ENCODE measurements at regions not wholly inside any gene's neighbourhood (a gene's known extent, or its start where the extent isn't known, plus 50 kb on each side); places are given as distances from the start of the nearest gene placed in this dataset.

DNA sequence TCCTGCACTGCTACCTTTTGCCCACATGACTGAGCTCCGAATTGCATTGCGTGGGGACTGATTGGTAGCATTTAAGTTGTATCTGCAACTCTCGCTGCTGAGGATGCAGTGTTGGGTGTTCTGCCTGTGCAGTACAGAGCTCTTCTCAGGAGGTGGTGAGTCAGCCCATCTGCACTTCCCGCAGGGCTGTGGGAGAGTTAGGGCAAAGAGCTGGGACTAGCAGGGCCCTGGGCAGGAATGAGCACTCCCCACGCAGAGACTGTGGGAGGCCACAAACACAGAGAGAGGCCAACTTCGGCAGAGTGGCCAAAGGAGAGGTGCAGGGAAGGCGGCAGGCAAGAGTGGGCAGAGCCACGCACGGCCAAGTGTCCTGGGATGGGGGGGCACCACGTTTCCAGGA lies 244.7 kb downstream of the SIPA1L2 start:
- TF ChIP-seq POU2F2 (IDR thresholded peaks at IDR 0.05; ENCODE audit: low read depth, low read length) (no peak), POLR2AphosphoS5 (IDR thresholded peaks at IDR 0.05; ENCODE audit: low read depth, low read length) (no peak), TAF1 (IDR thresholded peaks at IDR 0.05; ENCODE audit: low read depth, low read length) (no peak), POLR2A (IDR thresholded peaks at IDR 0.05; ENCODE audit: low read depth, low read length) (no peak), SPI1 (IDR thresholded peaks at IDR 0.05; ENCODE audit: low read depth, low read length) (no peak), PAX5 (IDR thresholded peaks at IDR 0.05; ENCODE audit: insufficient read depth, low read length, severe bottlenecking) (no peak)
